Hematopoietic multipotent progenitor cell (in vitro differentiated cells): ENCODE measurements at regions not wholly inside any gene's neighbourhood (a gene's known extent, or its start where the extent isn't known, plus 50 kb on each side); places are given as distances from the start of the nearest gene placed in this dataset.

Source experiments
- DNase-seq, 3 donors: peaks; one replicate each; pipeline ENCODE4 v3.0.0-alpha.2; 2011 to 2015; ENCODE audit warnings: low read depth in 2 of 3, low spot score in 2 of 3

DNA sequence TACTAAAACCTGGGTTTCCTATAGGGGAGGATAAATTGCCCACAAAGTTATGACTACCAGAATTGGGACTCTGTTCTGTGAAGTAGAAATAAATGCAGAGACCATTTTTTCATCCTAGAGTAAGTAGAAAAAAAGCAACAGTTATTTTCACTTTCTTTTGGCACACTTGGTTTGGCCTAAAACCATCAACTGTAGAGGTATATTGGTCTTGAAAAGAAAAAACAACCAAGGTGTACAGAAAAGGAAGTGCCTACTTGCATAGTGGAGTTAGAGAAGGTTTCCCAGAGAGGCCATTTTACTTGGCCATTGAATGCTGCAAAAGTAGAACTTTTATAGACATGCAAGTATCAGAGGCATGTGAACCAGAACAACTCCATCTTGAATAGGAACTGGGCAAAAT is 89.4 kb upstream of the TACR1 start:
- no peak for DNase-seq

DNA sequence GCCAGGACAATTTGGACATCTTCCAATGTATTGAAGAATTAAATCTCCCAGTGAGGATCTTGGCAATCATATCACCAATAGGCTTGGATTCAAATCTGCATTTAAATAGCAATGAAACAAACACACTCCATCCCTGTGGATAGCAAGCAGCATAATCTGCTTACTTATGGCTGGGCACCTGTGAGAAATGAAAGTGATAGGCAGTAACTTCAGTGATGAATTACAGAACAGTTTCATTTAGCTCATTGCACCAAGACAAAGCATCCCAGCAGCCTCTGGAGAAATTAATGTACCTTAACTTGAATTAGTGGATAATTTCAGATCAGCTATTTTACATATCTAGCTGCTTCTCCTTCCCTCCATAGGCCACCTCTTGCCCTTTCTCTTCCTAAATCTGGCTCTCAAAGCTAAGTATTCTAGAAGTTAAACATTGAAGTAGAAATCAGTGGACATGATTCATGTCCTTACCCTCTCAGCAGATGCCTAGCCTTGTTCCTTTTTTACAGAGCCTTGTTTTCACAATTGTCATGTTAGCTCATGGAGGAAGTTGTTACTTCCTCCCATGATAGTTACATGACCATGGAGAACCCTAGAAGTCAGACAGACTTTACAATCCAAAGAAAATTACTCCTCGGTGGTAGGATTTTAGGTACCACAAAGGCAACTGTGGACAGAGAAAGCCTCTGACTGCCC is 88.5 kb upstream of the TACR1 start:
- DNase-seq = peak in 1 of 3 donors; percentile 47

- DNase-seq = no peak
These were observed 85.0 kb upstream of the TACR1 start for GRCh38 chr2:75284345-75284744.

DNA sequence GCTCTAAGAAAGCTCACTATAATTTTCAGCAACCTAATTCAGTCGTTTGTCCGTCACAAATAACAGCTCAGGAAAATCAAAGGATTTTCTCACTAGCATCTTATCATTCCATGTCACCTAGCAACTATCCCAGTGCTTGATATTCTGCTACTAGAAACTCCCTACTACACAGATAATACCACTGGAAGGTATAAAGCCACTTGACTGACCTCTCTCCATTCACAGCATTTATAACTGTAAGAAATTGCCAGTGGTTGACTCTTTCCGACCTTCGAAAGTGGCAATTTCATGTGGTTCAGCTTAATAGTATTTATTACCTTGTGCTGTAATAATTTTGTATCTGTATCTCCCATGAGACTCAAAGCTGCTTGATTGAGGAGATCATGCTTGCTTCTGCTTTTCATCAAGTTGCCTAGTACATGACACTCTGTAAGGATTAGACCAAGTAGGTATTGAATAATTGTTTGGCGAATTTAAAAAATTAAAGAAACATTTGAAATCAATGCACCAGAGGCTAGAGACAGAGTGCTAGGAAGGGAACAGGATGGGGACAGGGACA is 79.6 kb upstream of the TACR1 start:
- DNase-seq = no peak

GRCh38 chr2:75278314-75278713 is 79.0 kb upstream of the TACR1 start:
- no peak for DNase-seq

DNA sequence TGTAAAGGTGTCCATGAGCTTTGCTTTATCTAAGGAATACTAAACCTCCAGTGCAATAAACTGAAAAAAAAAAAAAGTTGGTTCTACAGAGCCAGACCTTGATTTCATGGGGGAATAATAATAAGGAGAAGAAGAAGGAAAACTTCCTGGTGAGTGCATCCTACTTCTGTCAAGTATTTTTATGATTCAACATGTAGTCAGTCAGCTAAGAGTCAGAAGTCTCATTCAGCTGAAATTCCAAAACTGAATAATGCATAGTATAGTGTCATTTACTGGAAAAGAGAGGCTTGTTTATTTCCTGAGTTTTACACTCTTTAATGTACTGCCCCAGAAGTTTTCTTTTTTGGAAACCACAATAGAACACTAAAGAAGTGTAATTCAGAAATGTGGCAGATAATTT is 77.8 kb upstream of the TACR1 start:
- DNase-seq = no peak

DNA sequence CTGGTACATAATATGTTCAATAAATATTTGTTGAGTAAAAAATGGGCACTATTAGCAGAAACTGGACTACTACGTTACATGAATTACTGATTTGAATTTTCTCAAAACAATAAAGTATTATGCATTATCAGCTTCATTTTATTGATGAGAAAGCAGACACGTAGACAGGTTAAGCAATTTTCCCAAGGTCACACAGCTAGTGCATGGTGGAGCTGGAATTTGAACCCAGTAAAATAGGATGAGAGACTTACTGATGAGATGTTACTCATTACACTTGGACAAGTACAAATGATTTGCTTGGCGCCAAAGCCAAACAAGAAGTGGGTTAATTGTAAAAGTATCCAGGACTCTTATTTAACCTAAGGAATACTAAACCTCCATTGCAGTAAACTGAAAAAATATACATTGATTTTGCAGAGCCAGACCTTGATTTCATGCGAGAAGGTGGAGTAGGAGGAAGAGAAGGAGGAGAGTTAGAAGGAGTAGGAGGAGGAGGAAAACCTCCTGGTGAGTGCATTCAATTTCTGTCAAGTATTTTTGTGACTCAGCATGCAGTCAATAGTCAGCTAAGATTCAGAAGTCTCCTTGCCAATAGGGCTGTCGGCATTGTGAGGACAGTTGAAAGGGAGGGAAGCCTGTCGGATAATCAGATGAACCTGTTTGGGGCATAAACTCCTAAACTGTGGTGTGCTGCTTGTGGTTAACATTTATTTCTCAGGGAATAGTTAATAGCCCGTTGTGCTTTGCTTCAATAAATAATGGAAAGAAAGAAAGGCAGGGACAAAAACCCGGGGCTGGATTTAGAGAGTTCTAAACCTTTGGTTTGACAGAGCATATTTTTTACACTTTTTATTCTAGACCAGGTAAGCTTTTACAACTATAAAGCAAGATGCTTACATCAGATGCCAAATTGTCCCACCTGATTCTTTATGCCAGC is 77.0 kb upstream of the TACR1 start:
- no peak for DNase-seq

- DNase-seq = no peak
These were observed 75.6 kb upstream of the TACR1 start for GRCh38 chr2:75274936-75275335.

GRCh38 chr2:75268112-75268511 is 68.8 kb upstream of the TACR1 start:
- no peak for DNase-seq

DNA sequence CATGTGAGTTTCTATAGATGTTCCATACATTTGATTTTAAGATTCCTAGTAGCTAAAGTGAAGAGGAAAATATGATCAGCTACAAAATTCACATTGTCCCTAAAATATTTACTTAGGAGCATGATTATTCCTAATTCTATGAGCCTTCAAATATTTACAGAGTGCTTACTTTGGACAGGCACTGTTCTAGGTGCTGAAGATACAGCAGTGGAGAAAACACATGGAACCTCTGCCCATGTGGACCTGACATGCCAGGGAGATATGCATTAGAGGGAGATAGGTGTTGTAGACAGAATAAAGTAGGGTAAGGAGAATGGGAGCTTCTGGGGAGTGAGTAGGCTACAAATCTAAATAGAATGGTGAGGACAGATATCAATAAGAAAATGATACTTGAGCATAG is 62.6 kb upstream of the TACR1 start:
- DNase-seq = no peak

DNA sequence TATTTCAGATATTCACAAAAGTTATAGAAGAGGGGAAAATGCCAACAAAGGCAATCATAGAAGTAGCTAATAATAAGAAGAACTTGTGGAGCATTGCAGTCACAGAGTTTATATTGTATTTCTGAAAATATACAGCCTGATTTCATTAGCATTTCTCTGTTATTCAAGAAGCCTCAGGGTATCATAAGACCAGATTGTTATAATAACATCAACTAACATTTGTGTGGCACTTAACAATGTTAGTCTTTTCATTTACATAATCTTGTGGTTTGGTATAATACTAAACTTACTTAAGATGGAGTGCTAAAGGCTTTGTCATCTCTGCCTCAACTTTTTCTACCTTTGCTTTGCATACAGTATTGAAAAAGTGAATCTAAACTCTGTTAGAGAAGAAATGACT is 61.6 kb upstream of the TACR1 start:
- DNase-seq = no peak

- no peak for DNase-seq
These were observed 59.3 kb upstream of the TACR1 start for GRCh38 chr2:75258620-75259019.

GRCh38 chr2:75256485-75256884 is 57.2 kb upstream of the TACR1 start:
- DNase-seq = no peak

- DNase-seq = no peak
These were observed 54.2 kb upstream of the TACR1 start for GRCh38 chr2:75253526-75253925.

GRCh38 chr2:75251896-75252295 is 52.6 kb upstream of the TACR1 start:
- DNase-seq = no peak
